ENCODE measurements at regions not wholly inside any gene's neighbourhood (a gene's known extent, or its start where the extent isn't known, plus 50 kb on each side); places are given as distances from the start of the nearest gene placed in this dataset.
"Not testable (repeated sequence)": the region's sequence is repeated elsewhere in the genome, so short reads cannot be mapped to it uniquely, and the experiment has no call there.

- Mint-ChIP-seq H3K27me3 (ENCODE audit: low read depth in 3 of 3) (peaks cover 0 to 12% (median 1%) of the 10 kb centered on the region in 3 donors), H3K4me3 (no peak overlapping the region), H3K9me3 (peaks cover 0 to 11% (median 8%) of the 10 kb centered on the region in 7 donors), H3K27ac (no peak overlapping the region), H3K36me3 (no peaks in the 10 kb centered on the region), H3K4me1 (no peaks in the 10 kb centered on the region)
- no peaks in the 10 kb centered on the region for H3K36me3 ChIP-seq (replicated peaks in 1 of 2; ENCODE audit: control insufficient read depth in 1 of 2, insufficient read depth in 2 of 2, low read length in 2 of 2)
- H3K4me2 ChIP-seq (replicated peaks; ENCODE audit: extremely low read depth, low read length, poor library complexity, severe bottlenecking) = no peak overlapping the region
- H2AFZ ChIP-seq (ENCODE audit: insufficient read depth, low read depth, low read length, poor library complexity, severe bottlenecking) = no peak overlapping the region
- intact Hi-C loops (cut with micrococcal nuclease) = no loop called here
- peaks cover 0 to 8% of the 10 kb centered on the region in 2 donors for H3K9me3 ChIP-seq (replicated peaks in 1 of 2; ENCODE audit: control insufficient read depth in 1 of 2, insufficient read depth in 1 of 2, low read length in 2 of 2)
- H3K4me1 ChIP-seq (ENCODE audit: control insufficient read depth in 1 of 2, insufficient read depth in 2 of 2, low read length in 2 of 2) = no peaks in the 10 kb centered on the region
- WGBS (ENCODE audit: insufficient coverage) = 88% methylated on average over 1 of the region's 3 CpGs
- H3K79me2 ChIP-seq (ENCODE audit: insufficient read depth, low read length) = no peaks in the 10 kb centered on the region
- H3K4me3 ChIP-seq (replicated peaks in 1 of 3; ENCODE audit: low read depth in 2 of 3, low read length in 3 of 3) = no peak overlapping the region
- H3K9ac ChIP-seq (ENCODE audit: insufficient read depth, low read length, poor library complexity, severe bottlenecking) = no peak overlapping the region
- H3K27me3 ChIP-seq (ENCODE audit: control insufficient read depth in 2 of 2, insufficient read depth in 2 of 2, low read length in 2 of 2) = peaks cover 0 to 3% of the 10 kb centered on the region in 2 donors
- no peak overlapping the region for H3K27ac ChIP-seq (ENCODE audit: low read depth in 1 of 2, low read length in 2 of 2)
- no peak for TF ChIP-seq CTCF (IDR thresholded peaks at IDR 0.05)
- H4K20me1 ChIP-seq (ENCODE audit: insufficient read depth, low read length) = no peaks in the 10 kb centered on the region
- DNase-seq = no peak
Observed at GRCh38 chrX:40895246-40895645, 159.9 kb upstream of the MED14 start.

- H3K9me3 Mint-ChIP-seq = no peaks in the 10 kb centered on the region
- 100% methylated on average over 1 of the region's 3 CpGs for WGBS (ENCODE audit: insufficient coverage)
- Histone ChIP-seq H3K4me1 (ENCODE audit: control insufficient read depth in 1 of 2, insufficient read depth in 2 of 2, low read length in 2 of 2) (no peaks in the 10 kb centered on the region), H2AFZ (ENCODE audit: insufficient read depth, low read depth, low read length, poor library complexity, severe bottlenecking) (no peak overlapping the region), H3K27ac (ENCODE audit: low read depth in 1 of 2, low read length in 2 of 2) (no peak overlapping the region), H4K20me1 (ENCODE audit: insufficient read depth, low read length) (no peaks in the 10 kb centered on the region), H3K27me3 (ENCODE audit: control insufficient read depth in 2 of 2, insufficient read depth in 2 of 2, low read length in 2 of 2) (peaks cover 0 to 8% of the 10 kb centered on the region in 2 donors), H3K79me2 (ENCODE audit: insufficient read depth, low read length) (no peaks in the 10 kb centered on the region), H3K4me3 (replicated peaks in 1 of 3; ENCODE audit: low read depth in 2 of 3, low read length in 3 of 3) (no peak overlapping the region), H3K36me3 (replicated peaks in 1 of 2; ENCODE audit: control insufficient read depth in 1 of 2, insufficient read depth in 2 of 2, low read length in 2 of 2) (no peaks in the 10 kb centered on the region), H3K4me2 (replicated peaks; ENCODE audit: extremely low read depth, low read length, poor library complexity, severe bottlenecking) (no peak overlapping the region), H3K9me3 (replicated peaks in 1 of 2; ENCODE audit: control insufficient read depth in 1 of 2, insufficient read depth in 1 of 2, low read length in 2 of 2) (no peaks in the 10 kb centered on the region), H3K9ac (ENCODE audit: insufficient read depth, low read length, poor library complexity, severe bottlenecking) (no peak overlapping the region)
- peaks cover 1 to 9% (median 5%) of the 10 kb centered on the region in 3 donors for H3K27me3 Mint-ChIP-seq (ENCODE audit: low read depth in 3 of 3)
- TF ChIP-seq CTCF (IDR thresholded peaks at IDR 0.05) = no peak
- H3K4me1 Mint-ChIP-seq = no peaks in the 10 kb centered on the region
- no peak for DNase-seq
- H3K27ac Mint-ChIP-seq = no peak overlapping the region
- H3K36me3 Mint-ChIP-seq = no peaks in the 10 kb centered on the region
- intact Hi-C loops (cut with micrococcal nuclease) = no loop called here
- H3K4me3 Mint-ChIP-seq = no peak overlapping the region
Observed at GRCh38 chrX:40897718-40898270, 162.5 kb upstream of the MED14 start.

GRCh38 chrX:40904739-40905138, 169.4 kb upstream of the MED14 start:
- H3K27ac ChIP-seq (ENCODE audit: low read depth in 1 of 2, low read length in 2 of 2); intact Hi-C loops (cut with micrococcal nuclease); H3K4me3 ChIP-seq (replicated peaks in 1 of 3; ENCODE audit: low read depth in 2 of 3, low read length in 3 of 3); H3K27me3 ChIP-seq (ENCODE audit: control insufficient read depth in 2 of 2, insufficient read depth in 2 of 2, low read length in 2 of 2); H3K9ac ChIP-seq (ENCODE audit: insufficient read depth, low read length, poor library complexity, severe bottlenecking); H3K9me3 ChIP-seq (replicated peaks in 1 of 2; ENCODE audit: control insufficient read depth in 1 of 2, insufficient read depth in 1 of 2, low read length in 2 of 2); H3K9me3 Mint-ChIP-seq; H3K4me1 Mint-ChIP-seq; H2AFZ ChIP-seq (ENCODE audit: insufficient read depth, low read depth, low read length, poor library complexity, severe bottlenecking); H3K36me3 ChIP-seq (replicated peaks in 1 of 2; ENCODE audit: control insufficient read depth in 1 of 2, insufficient read depth in 2 of 2, low read length in 2 of 2); DNase-seq; H3K4me2 ChIP-seq (replicated peaks; ENCODE audit: extremely low read depth, low read length, poor library complexity, severe bottlenecking); H4K20me1 ChIP-seq (ENCODE audit: insufficient read depth, low read length); H3K4me3 Mint-ChIP-seq; H3K79me2 ChIP-seq (ENCODE audit: insufficient read depth, low read length); H3K4me1 ChIP-seq (ENCODE audit: control insufficient read depth in 1 of 2, insufficient read depth in 2 of 2, low read length in 2 of 2); H3K36me3 Mint-ChIP-seq; H3K27me3 Mint-ChIP-seq (ENCODE audit: low read depth in 3 of 3); H3K27ac Mint-ChIP-seq: not testable (repeated sequence)
